Keratinocyte (primary cell): ENCODE measurements at regions not wholly inside any gene's neighbourhood (a gene's known extent, or its start where the extent isn't known, plus 50 kb on each side); places are given as distances from the start of the nearest gene placed in this dataset.

Source experiments
- DNase-seq: peaks from one replicate; pipeline ENCODE4 v3.0.0-alpha.2; 2011; ENCODE audit warnings: low read depth, missing footprints, low spot score
- FAIRE-seq: peaks from 2 replicates; lab custom pipeline; 2011; peaks lifted over from hg19 to GRCh38; lab: Jason Lieb, UNC
- H2AFZ ChIP-seq: 2 replicates; pipeline ENCODE4 v1.6.0; 2012; ENCODE audit warnings: low read length, control low read depth, inconsistent platforms; ENCODE audit not compliant: control insufficient read depth
- H3K27ac ChIP-seq: 2 replicates; pipeline ENCODE4 v1.5.1; 2011; ENCODE audit warnings: low read length; ENCODE audit not compliant: control insufficient read depth, insufficient read depth
- H3K27me3 ChIP-seq: 3 replicates; pipeline ENCODE4 v1.6.0; 2011; ENCODE audit warnings: low read length; ENCODE audit not compliant: control insufficient read depth, insufficient read depth; ENCODE audit errors: extremely low read depth
- H3K36me3 ChIP-seq, 2 experiments: 2 replicates in 1 of 2; 3 replicates in 1 of 2; pipeline ENCODE4 v1.5.1; 2011; ENCODE audit warnings: low read length in 2 of 2, mild to moderate bottlenecking in 1 of 2; ENCODE audit not compliant: control insufficient read depth in 2 of 2, insufficient read depth in 2 of 2; ENCODE audit errors: extremely low read depth in 1 of 2
- H3K4me1 ChIP-seq: 3 replicates; pipeline ENCODE4 v1.5.1; 2011; ENCODE audit warnings: low read length; ENCODE audit not compliant: control insufficient read depth, insufficient read depth; ENCODE audit errors: extremely low read depth
- H3K4me2 ChIP-seq: 3 replicates; pipeline ENCODE4 v1.6.0; 2011; ENCODE audit warnings: low read depth, low read length; ENCODE audit not compliant: control insufficient read depth, insufficient read depth; ENCODE audit errors: extremely low read depth
- H3K4me3 ChIP-seq, 3 experiments: fragments of 200-600 bp in 1 of 3; sonication (generic) in 1 of 3; 2 replicates in 2 of 3; 3 replicates in 1 of 3; pipeline ENCODE4 v1.5.1; 2011 to 2016; ENCODE audit warnings: low read length in 3 of 3, mild to moderate bottlenecking in 3 of 3, control low read depth in 2 of 3, inconsistent platforms in 1 of 3, low read depth in 1 of 3, mixed read lengths in 1 of 3, mixed run types in 1 of 3, moderate library complexity in 1 of 3; ENCODE audit not compliant: control insufficient read depth in 2 of 3, insufficient read depth in 2 of 3; ENCODE audit errors: extremely low read depth in 1 of 3
- H3K79me2 ChIP-seq: 2 replicates; pipeline ENCODE4 v1.6.0; 2012; ENCODE audit warnings: low read length; ENCODE audit not compliant: control insufficient read depth, insufficient read depth
- H3K9ac ChIP-seq: 3 replicates; pipeline ENCODE4 v1.6.0; 2011; ENCODE audit warnings: low read length; ENCODE audit not compliant: control insufficient read depth, insufficient read depth; ENCODE audit errors: extremely low read depth
- H3K9me1 ChIP-seq: 3 replicates; pipeline ENCODE4 v1.6.0; 2011; ENCODE audit warnings: low read length; ENCODE audit not compliant: control insufficient read depth, insufficient read depth; ENCODE audit errors: extremely low read depth
- H3K9me3 ChIP-seq: 2 replicates; pipeline ENCODE4 v1.5.1; 2012; ENCODE audit warnings: low read depth, low read length; ENCODE audit not compliant: control insufficient read depth
- H4K20me1 ChIP-seq: 3 replicates; pipeline ENCODE4 v1.6.0; 2011; ENCODE audit warnings: low read length; ENCODE audit not compliant: control insufficient read depth, insufficient read depth; ENCODE audit errors: extremely low read depth
- EZH2 ChIP-seq: IDR thresholded peaks from one replicate; pipeline ENCODE4 v1.6.1; 2012; ENCODE audit warnings: inconsistent platforms, mild to moderate bottlenecking, low read length, moderate library complexity
- dilution Hi-C: fragments of 300-500 bp; cut with MboI; formaldehyde crosslinking; loops from one replicate; pipeline ENCODE4 v1.7.0; 2020; ENCODE audit warnings: low sequenced_read_pairs; ENCODE audit not compliant: extremely low pct_ligation_motif_present
- TF ChIP-seq, protein P1 (sequence below), 3 experiments: IDR thresholded peaks in 1 of 3; conservative IDR thresholded peaks in 1 of 3; optimal IDR thresholded peaks in 1 of 3; 2 replicates in 2 of 3; 3 replicates in 1 of 3; pipeline versions ENCODE3 to v1.5.1; 2011; ENCODE audit warnings: low read length in 3 of 3, mild to moderate bottlenecking in 3 of 3, moderate library complexity in 2 of 3, control low read depth in 1 of 3, inconsistent platforms in 1 of 3; ENCODE audit not compliant: insufficient read depth in 2 of 3; ENCODE audit errors: extremely low read depth in 1 of 3

GRCh38 chr18:55706898-55707297 lies 118.9 kb upstream of the TCF4 start:
- Histone ChIP-seq H4K20me1 (no peaks in the 10 kb centered on the region), H3K27ac (no peak overlapping the region), H3K36me3 (no peaks in the 10 kb centered on the region), H3K4me2 (no peak overlapping the region), H3K9me3 (no peaks in the 10 kb centered on the region), H3K4me3 (no peak overlapping the region), H3K79me2 (no peaks in the 10 kb centered on the region), H3K9ac (no peak overlapping the region), H2AFZ (no peak overlapping the region), H3K9me1 (no peaks in the 10 kb centered on the region), H3K27me3 (no peaks in the 10 kb centered on the region), H3K4me1 (no peaks in the 10 kb centered on the region)
- FAIRE-seq (no peak), DNase-seq (no peak)
- no peak for TF ChIP-seq EZH2
- TF ChIP-seq, protein P1, sequence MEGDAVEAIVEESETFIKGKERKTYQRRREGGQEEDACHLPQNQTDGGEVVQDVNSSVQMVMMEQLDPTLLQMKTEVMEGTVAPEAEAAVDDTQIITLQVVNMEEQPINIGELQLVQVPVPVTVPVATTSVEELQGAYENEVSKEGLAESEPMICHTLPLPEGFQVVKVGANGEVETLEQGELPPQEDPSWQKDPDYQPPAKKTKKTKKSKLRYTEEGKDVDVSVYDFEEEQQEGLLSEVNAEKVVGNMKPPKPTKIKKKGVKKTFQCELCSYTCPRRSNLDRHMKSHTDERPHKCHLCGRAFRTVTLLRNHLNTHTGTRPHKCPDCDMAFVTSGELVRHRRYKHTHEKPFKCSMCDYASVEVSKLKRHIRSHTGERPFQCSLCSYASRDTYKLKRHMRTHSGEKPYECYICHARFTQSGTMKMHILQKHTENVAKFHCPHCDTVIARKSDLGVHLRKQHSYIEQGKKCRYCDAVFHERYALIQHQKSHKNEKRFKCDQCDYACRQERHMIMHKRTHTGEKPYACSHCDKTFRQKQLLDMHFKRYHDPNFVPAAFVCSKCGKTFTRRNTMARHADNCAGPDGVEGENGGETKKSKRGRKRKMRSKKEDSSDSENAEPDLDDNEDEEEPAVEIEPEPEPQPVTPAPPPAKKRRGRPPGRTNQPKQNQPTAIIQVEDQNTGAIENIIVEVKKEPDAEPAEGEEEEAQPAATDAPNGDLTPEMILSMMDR (optimal IDR thresholded peaks at IDR 0.05 in 1 of 3, IDR thresholded peaks at IDR 0.05 in 1 of 3, conservative IDR thresholded peaks at IDR 0.05 in 1 of 3; ENCODE audit: extremely low read depth in 1 of 3, insufficient read depth in 2 of 3, low read length in 3 of 3) = no peak
- dilution Hi-C loops = no loop called here

DNA sequence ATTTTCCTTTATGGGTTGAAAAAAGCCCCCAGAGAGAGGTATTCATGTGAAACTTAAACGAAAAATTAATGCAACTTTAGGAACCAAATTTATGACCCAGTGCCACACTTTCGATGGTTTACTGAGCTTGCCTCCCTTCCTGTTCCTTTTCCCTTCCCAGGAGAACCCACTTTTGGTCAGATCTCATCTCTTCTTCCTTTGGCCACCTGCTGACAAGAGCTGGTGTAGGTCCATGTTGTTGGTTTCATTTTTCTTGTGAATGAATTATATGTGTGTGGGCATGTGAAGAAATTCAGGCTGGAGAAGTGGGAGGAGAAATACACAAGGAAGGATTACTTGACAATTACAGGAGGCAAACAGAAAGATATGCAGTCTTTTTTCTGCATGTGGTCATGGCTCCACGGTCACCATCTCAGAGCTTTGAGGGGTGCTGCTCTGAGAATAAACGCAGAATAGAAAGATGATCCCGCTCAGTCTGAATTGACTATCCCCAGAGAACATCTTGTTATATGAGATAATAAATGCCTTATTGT lies 111.3 kb upstream of the TCF4 start:
- no peaks in the 10 kb centered on the region for H3K27me3 ChIP-seq
- H3K27ac ChIP-seq = no peak overlapping the region
- no peaks in the 10 kb centered on the region for H3K9me3 ChIP-seq
- no peaks in the 10 kb centered on the region for H4K20me1 ChIP-seq
- no peak for DNase-seq
- H3K4me2 ChIP-seq = no peak overlapping the region
- dilution Hi-C loops = no loop called here
- no peak overlapping the region for H3K9ac ChIP-seq
- TF ChIP-seq, protein P1 (optimal IDR thresholded peaks at IDR 0.05 in 1 of 3, IDR thresholded peaks at IDR 0.05 in 1 of 3, conservative IDR thresholded peaks at IDR 0.05 in 1 of 3; ENCODE audit: extremely low read depth in 1 of 3, insufficient read depth in 2 of 3, low read length in 3 of 3) = no peak
- TF ChIP-seq EZH2 = no peak
- no peak overlapping the region for H3K4me3 ChIP-seq
- H3K4me1 ChIP-seq = no peaks in the 10 kb centered on the region
- H2AFZ ChIP-seq = no peak overlapping the region
- H3K36me3 ChIP-seq = no peaks in the 10 kb centered on the region
- H3K79me2 ChIP-seq = no peaks in the 10 kb centered on the region
- H3K9me1 ChIP-seq = no peaks in the 10 kb centered on the region
- FAIRE-seq = no peak
